HG03565 (cell line): ENCODE measurements at regions not wholly inside any gene's neighbourhood (a gene's known extent, or its start where the extent isn't known, plus 50 kb on each side); places are given as distances from the start of the nearest gene placed in this dataset.

Experiments
- ATAC-seq: cut with Tn5 transposase; IDR thresholded peaks from one replicate; pipeline ENCODE4 v1.9.1; 2021; ENCODE audit warnings: mild to moderate bottlenecking, moderate library complexity; ENCODE audit not compliant: unreplicated experiment

GRCh38 chr13:105213512-105213911 lies 1322.0 kb downstream of the EFNB2 start:
- no peak for ATAC-seq

GRCh38 chr13:105207572-105208293 lies 1327.7 kb downstream of the EFNB2 start:
- no peak for ATAC-seq

- ATAC-seq: peak; percentile 61
Measured at GRCh38 chr13:105202354-105202753, 1333.1 kb downstream of the EFNB2 start.

GRCh38 chr13:105201351-105201750 lies 1334.1 kb downstream of the EFNB2 start:
- ATAC-seq: no peak

- no peak for ATAC-seq
Measured at GRCh38 chr13:105200181-105200580, 1335.3 kb downstream of the EFNB2 start.

GRCh38 chr13:105196052-105196451 lies 1339.4 kb downstream of the EFNB2 start:
- ATAC-seq: no peak

GRCh38 chr13:105193026-105193425 lies 1342.4 kb downstream of the EFNB2 start:
- ATAC-seq: no peak

- no peak for ATAC-seq
Measured at GRCh38 chr13:105184201-105184600, 1351.3 kb downstream of the EFNB2 start.

- ATAC-seq: no peak
Measured at GRCh38 chr13:105177265-105177900, 1358.1 kb downstream of the EFNB2 start.

GRCh38 chr13:105170438-105170837 lies 1365.0 kb downstream of the EFNB2 start:
- no peak for ATAC-seq

- ATAC-seq: no peak
Measured at GRCh38 chr13:105168295-105168694, 1367.2 kb downstream of the EFNB2 start.

- ATAC-seq: no peak
Measured at GRCh38 chr13:105167385-105167784, 1368.1 kb downstream of the EFNB2 start.

GRCh38 chr13:105165449-105166125 lies 1369.9 kb downstream of the EFNB2 start:
- ATAC-seq: peak; percentile 84

GRCh38 chr13:105159841-105160240 lies 1375.6 kb downstream of the EFNB2 start:
- ATAC-seq: no peak

- ATAC-seq: no peak
Measured at GRCh38 chr13:105153611-105154010, 1381.9 kb downstream of the EFNB2 start.

GRCh38 chr13:105151639-105152038 lies 1383.8 kb downstream of the EFNB2 start:
- no peak for ATAC-seq

GRCh38 chr13:105147461-105147860 lies 1388.0 kb downstream of the EFNB2 start:
- no peak for ATAC-seq

GRCh38 chr13:105144936-105145335 lies 1390.5 kb downstream of the EFNB2 start:
- no peak for ATAC-seq

- no peak for ATAC-seq
Measured at GRCh38 chr13:105144020-105144419, 1391.4 kb downstream of the EFNB2 start.

- no peak for ATAC-seq
Measured at GRCh38 chr13:105142556-105142955, 1392.9 kb downstream of the EFNB2 start.

- ATAC-seq: peak; percentile 90
Measured at GRCh38 chr13:105139380-105140285, 1395.8 kb downstream of the EFNB2 start.
